Osteoblast (primary cell): ENCODE measurements at regions not wholly inside any gene's neighbourhood (a gene's known extent, or its start where the extent isn't known, plus 50 kb on each side); places are given as distances from the start of the nearest gene placed in this dataset.

ENCODE experiments used
- DNase-seq: peaks from one replicate; pipeline ENCODE4 v3.0.0; 2011; ENCODE audit warnings: low spot score, mixed read lengths; ENCODE audit not compliant: insufficient read length; ENCODE audit errors: missing footprints
- H2AFZ ChIP-seq: 2 replicates; pipeline ENCODE4 v1.6.0; 2011; ENCODE audit warnings: mild to moderate bottlenecking, low read length
- H3K27ac ChIP-seq: 2 replicates; pipeline ENCODE4 v1.5.1; 2011; ENCODE audit warnings: mild to moderate bottlenecking, low read depth, low read length, moderate library complexity
- H3K27me3 ChIP-seq: 2 replicates; pipeline ENCODE4 v1.6.0; 2012; ENCODE audit warnings: mild to moderate bottlenecking, control low read depth, inconsistent platforms, low read length, moderate library complexity; ENCODE audit not compliant: insufficient read depth
- H3K36me3 ChIP-seq: 2 replicates; pipeline ENCODE4 v1.5.1; 2011; ENCODE audit warnings: mild to moderate bottlenecking, low read length, control low read depth, moderate library complexity; ENCODE audit not compliant: insufficient read depth
- H3K4me1 ChIP-seq: 2 replicates; pipeline ENCODE4 v1.5.1; 2011; ENCODE audit warnings: mild to moderate bottlenecking, low read length, control low read depth, moderate library complexity; ENCODE audit not compliant: insufficient read depth
- H3K4me2 ChIP-seq: 2 replicates; pipeline ENCODE4 v1.6.0; 2011; ENCODE audit warnings: mild to moderate bottlenecking, low read length; ENCODE audit not compliant: insufficient read depth
- H3K4me3 ChIP-seq: fragments of 200-600 bp; sonication (generic); 3 replicates; pipeline ENCODE4 v1.5.1; 2012; ENCODE audit warnings: mild to moderate bottlenecking, low read length, inconsistent platforms; ENCODE audit not compliant: insufficient read depth
- H3K79me2 ChIP-seq: 2 replicates; pipeline ENCODE4 v1.6.0; 2012; ENCODE audit warnings: mild to moderate bottlenecking, low read length, control low read depth, inconsistent platforms; ENCODE audit not compliant: insufficient read depth
- H3K9me3 ChIP-seq: 2 replicates; pipeline ENCODE4 v1.5.1; 2011; ENCODE audit warnings: low read depth, low read length, control low read depth
- H4K20me1 ChIP-seq: 2 replicates; pipeline ENCODE4 v1.6.0; 2012; ENCODE audit warnings: mild to moderate bottlenecking, low read length, control low read depth; ENCODE audit not compliant: insufficient read depth
- TF ChIP-seq, protein P1 (sequence below): IDR thresholded peaks from 2 replicates; pipeline ENCODE4 v1.5.1; 2011; ENCODE audit warnings: mild to moderate bottlenecking, low read depth, low read length, moderate library complexity; ENCODE audit errors: extremely low read depth

DNA sequence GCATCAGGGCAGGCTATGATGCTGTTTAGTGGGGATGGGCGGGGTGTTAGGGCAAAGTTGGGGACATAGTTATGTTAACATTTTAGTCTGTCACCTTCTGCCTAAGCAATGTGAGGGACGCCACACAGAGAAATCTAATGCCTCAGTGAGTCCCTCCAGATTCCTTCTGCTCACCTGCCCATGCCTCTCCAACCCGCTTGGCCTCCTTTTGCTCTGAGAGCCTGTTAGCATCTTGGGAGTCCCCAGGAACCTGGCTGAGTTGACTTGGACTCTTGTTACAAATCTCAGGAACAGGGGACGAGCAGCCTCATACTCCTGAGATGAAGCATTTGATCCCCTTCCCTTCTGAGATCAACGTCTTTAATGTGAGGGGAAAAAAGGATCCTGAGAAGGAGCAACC lies 336.8 kb downstream of the CCSER2 start:
- H3K4me3 ChIP-seq, result no peak overlapping the region
- H3K4me2 ChIP-seq, result no peak overlapping the region
- H3K9me3 ChIP-seq, result no peaks in the 10 kb centered on the region
- H3K79me2 ChIP-seq, result no peaks in the 10 kb centered on the region
- no peak overlapping the region for H2AFZ ChIP-seq
- no peak overlapping the region for H3K27ac ChIP-seq
- no peak for DNase-seq
- H3K27me3 ChIP-seq, result no peaks in the 10 kb centered on the region
- H4K20me1 ChIP-seq, result no peaks in the 10 kb centered on the region
- no peaks in the 10 kb centered on the region for H3K36me3 ChIP-seq
- no peaks in the 10 kb centered on the region for H3K4me1 ChIP-seq
- TF ChIP-seq, protein P1, sequence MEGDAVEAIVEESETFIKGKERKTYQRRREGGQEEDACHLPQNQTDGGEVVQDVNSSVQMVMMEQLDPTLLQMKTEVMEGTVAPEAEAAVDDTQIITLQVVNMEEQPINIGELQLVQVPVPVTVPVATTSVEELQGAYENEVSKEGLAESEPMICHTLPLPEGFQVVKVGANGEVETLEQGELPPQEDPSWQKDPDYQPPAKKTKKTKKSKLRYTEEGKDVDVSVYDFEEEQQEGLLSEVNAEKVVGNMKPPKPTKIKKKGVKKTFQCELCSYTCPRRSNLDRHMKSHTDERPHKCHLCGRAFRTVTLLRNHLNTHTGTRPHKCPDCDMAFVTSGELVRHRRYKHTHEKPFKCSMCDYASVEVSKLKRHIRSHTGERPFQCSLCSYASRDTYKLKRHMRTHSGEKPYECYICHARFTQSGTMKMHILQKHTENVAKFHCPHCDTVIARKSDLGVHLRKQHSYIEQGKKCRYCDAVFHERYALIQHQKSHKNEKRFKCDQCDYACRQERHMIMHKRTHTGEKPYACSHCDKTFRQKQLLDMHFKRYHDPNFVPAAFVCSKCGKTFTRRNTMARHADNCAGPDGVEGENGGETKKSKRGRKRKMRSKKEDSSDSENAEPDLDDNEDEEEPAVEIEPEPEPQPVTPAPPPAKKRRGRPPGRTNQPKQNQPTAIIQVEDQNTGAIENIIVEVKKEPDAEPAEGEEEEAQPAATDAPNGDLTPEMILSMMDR, result no peak

DNA sequence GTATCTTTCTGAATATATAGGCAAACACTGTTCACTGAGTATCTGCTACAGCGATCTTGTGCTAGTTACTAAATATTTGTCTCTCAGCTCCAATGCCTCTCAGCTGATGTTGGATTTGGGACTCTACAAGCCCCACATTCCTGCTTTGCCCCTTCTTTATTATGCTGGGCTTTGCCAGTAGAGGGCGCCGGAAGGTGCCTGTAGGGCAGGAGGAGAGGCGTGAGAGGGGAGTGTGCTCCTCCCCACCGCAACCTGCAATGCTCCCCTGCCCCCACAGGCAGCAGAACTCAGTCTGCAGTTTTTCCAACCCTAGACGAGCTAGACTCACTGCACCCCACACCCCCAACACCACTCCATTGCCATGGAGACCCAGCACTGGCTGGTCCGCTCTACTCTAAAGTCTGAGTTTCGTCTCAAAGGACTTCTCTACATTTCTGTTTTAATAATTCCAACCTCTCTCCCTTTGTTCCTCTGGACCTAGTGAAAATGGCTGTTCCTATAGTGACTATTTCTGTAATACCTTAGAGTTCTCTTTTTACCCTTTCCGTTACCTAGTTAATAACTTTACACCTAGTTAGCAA lies 337.6 kb downstream of the CCSER2 start:
- Histone ChIP-seq H2AFZ (no peak overlapping the region), H3K36me3 (no peaks in the 10 kb centered on the region), H3K27me3 (no peaks in the 10 kb centered on the region), H3K4me1 (no peaks in the 10 kb centered on the region), H3K79me2 (no peaks in the 10 kb centered on the region), H3K4me3 (no peak overlapping the region), H3K27ac (no peak overlapping the region), H3K4me2 (no peak overlapping the region), H3K9me3 (no peaks in the 10 kb centered on the region), H4K20me1 (no peaks in the 10 kb centered on the region)
- TF ChIP-seq, protein P1, result no peak
- DNase-seq, result no peak

DNA sequence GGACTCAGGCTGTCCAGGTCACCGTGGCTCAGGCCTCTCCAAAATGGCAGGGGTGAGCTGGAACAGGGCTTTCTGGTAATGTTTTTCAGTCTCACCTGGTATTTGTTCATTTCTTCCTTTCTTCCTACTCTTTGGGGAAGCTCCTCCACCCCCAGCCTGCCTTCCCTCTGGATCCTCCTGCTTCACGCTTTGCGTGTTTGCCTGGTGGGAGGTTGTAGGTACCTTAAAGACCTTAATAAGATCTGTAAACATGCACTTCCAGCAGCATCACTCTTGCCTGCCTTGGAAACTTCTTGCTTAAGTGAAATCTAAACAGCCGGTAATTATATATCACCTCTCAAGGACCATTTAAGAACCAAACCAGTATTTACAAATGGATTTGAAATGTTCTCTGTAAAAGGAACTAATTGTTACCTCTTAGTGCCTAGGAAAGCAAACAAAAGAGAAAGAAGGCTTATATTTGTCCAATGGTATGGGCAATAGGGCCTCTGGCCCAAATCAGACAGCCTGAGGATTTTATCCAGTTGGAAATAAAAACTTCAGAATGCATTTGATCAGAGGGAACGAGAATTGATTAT lies 339.9 kb downstream of the CCSER2 start:
- no peaks in the 10 kb centered on the region for H3K27me3 ChIP-seq
- no peak overlapping the region for H3K4me2 ChIP-seq
- no peak overlapping the region for H3K4me3 ChIP-seq
- H3K36me3 ChIP-seq, result no peaks in the 10 kb centered on the region
- TF ChIP-seq, protein P1, result no peak
- no peaks in the 10 kb centered on the region for H3K9me3 ChIP-seq
- no peak overlapping the region for H2AFZ ChIP-seq
- no peak for DNase-seq
- H4K20me1 ChIP-seq, result no peaks in the 10 kb centered on the region
- no peaks in the 10 kb centered on the region for H3K4me1 ChIP-seq
- no peak overlapping the region for H3K27ac ChIP-seq
- H3K79me2 ChIP-seq, result no peaks in the 10 kb centered on the region

DNA sequence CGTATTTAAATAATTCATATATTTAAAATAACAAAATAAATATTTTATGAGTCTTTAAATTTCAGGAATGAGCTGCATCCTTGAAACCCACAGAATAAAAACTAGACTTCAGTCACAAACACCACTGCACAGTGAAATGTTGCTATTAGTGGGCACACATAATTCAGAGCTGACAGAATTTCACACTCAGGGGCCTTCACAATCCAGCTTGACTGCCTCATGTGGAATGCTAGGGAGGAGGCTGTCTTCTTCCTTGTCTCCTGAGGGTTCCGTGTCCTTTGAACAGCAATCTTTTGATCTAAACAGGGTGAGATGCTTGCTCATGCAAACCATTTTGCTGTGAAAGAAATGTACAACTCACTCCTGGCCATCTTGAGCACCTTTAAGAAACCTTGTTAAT lies 346.7 kb downstream of the CCSER2 start:
- no peak overlapping the region for H2AFZ ChIP-seq
- H4K20me1 ChIP-seq, result no peaks in the 10 kb centered on the region
- H3K4me2 ChIP-seq, result no peak overlapping the region
- no peak overlapping the region for H3K4me3 ChIP-seq
- TF ChIP-seq, protein P1, result no peak
- H3K36me3 ChIP-seq, result no peaks in the 10 kb centered on the region
- no peaks in the 10 kb centered on the region for H3K4me1 ChIP-seq
- no peak for DNase-seq
- H3K79me2 ChIP-seq, result no peaks in the 10 kb centered on the region
- H3K9me3 ChIP-seq, result no peaks in the 10 kb centered on the region
- H3K27ac ChIP-seq, result no peak overlapping the region
- H3K27me3 ChIP-seq, result no peaks in the 10 kb centered on the region
